ENCODE measurements at regions not wholly inside any gene's neighbourhood (a gene's known extent, or its start where the extent isn't known, plus 50 kb on each side); places are given as distances from the start of the nearest gene placed in this dataset.

- intact Hi-C loops (cut with DNase I) = no loop called here
- DNase-seq (ENCODE audit: low spot score) = no peak
These were observed 396.9 kb upstream of the NRP1 start for GRCh38 chr10:33731322-33731721.

DNA sequence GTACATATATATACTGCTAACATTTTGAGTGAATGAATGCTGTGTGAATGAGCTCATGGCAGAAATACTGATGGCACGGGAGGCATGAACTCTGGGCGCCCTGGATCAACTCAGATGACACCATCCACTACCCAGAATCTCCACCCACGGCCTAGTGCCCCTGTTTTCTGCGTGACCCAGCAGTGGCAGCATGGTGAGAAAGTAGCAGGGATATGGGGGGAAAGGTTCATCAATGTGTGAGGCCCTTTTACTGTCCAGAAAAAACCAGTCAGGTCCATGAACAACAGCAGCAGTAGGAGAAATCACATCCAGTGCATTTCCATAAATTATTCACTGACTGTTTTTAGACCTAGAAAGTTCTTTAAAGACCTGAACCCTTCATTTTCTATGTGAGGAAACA is 391.0 kb upstream of the NRP1 start:
- intact Hi-C loops (cut with DNase I) = no loop called here
- no peak for DNase-seq (ENCODE audit: low spot score)

DNA sequence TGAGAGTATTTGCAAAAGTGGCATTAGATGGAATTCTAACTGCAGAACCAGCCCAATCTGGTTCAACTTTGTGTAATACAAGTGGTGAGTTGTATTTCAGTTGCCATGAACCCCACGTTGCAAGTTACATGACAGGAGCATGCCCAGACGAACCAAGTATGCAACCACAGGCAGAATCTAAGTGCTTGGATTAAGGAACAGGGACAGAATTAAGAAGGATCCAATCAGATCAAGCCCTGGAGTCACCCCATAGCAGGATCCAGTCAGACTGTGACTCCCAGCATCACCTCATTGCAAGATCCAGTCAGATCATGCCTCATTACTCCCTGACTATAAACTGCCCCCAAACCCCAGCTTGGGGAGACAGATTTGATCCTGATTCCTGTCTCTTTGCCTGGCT is 388.7 kb upstream of the NRP1 start:
- no peak for DNase-seq (ENCODE audit: low spot score)
- intact Hi-C loops (cut with DNase I) = no loop called here

- no peak for DNase-seq (ENCODE audit: low spot score)
- intact Hi-C loops (cut with DNase I) = no loop called here
These were observed 387.6 kb upstream of the NRP1 start for GRCh38 chr10:33722067-33722466.

GRCh38 chr10:33721509-33721908 is 387.0 kb upstream of the NRP1 start:
- intact Hi-C loops (cut with DNase I) = no loop called here
- no peak for DNase-seq (ENCODE audit: low spot score)

GRCh38 chr10:33720161-33720560 is 385.7 kb upstream of the NRP1 start:
- no peak for DNase-seq (ENCODE audit: low spot score)
- intact Hi-C loops (cut with DNase I) = no loop called here

DNA sequence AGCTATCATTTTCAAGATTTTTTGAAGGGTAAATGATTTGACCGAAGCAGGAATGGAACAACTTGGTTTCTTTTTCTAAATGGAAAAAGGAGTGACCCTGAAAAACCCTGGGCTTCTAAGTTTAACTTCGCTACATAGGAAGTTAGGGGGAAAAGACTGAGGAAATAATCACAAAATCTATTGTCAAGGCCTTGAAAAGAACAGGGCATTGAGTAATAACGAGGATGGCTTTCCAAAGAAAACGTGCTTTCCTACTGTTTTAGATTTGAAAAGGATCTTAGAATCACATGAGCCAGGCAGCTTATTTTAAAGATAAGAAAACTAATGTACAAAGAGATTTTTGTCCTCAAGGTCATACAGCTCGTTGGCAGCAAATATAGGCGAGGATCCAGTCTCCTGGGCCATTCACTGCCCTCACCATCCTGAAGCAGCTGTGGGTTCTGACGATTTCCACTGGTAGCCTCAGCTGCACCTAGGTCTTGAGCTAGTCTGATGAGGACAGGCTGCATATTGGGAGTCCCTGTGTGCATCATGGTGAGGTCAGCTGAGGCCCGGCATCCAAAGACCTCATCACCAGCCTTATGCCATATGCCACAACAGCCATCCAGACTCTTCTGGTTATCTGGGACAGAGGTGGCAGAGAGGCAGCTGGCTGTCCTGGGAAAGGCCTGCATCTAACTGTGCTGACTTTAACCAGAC is 384.7 kb upstream of the NRP1 start:
- intact Hi-C loops (cut with DNase I) = no loop called here
- no peak for DNase-seq (ENCODE audit: low spot score)

- intact Hi-C loops (cut with DNase I) = no loop called here
- no peak for DNase-seq (ENCODE audit: low spot score)
These were observed 382.2 kb upstream of the NRP1 start for GRCh38 chr10:33716501-33717267.

DNA sequence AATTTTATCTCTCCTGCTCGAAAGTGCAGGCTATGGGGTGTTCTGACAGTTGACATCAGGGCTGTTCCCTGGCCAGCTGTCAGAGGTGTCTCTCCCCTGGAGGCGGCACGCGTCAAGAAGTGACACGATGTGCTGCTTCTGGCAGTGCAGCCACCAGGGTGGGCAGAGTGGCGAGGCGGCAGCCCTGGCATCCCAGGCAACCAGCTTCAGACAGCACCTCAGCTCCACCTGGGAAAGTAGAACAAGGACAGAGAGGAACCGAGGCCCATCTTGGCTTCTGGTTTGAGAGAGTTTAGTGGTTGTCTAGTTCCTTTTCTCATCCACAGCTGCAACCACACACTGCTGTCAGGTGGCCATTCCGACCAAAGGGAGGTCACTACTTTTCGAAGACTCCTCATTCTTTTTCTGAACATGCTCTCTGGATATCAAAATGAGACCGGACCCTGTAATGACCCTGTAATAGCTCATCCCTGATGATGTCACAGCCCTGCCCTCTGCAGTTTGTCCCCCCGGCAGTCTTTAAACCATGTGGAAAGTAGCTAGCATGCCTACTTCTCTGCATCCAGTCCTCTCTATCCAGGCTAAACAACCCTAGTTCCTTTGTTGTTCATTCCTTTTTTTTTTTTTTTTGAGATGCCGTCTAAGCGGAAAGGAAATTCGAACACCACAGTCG is 381.0 kb upstream of the NRP1 start:
- DNase-seq (ENCODE audit: low spot score) = no peak
- intact Hi-C loops (cut with DNase I) = no loop called here

GRCh38 chr10:33712825-33713224 is 378.4 kb upstream of the NRP1 start:
- DNase-seq (ENCODE audit: low spot score) = no peak

GRCh38 chr10:33710006-33710405 is 375.5 kb upstream of the NRP1 start:
- intact Hi-C loops (cut with DNase I) = no loop called here

More at GRCh38 chr10:33712825-33713224, 378.4 kb upstream of the NRP1 start:
- intact Hi-C loops (cut with DNase I) = no loop called here

DNA sequence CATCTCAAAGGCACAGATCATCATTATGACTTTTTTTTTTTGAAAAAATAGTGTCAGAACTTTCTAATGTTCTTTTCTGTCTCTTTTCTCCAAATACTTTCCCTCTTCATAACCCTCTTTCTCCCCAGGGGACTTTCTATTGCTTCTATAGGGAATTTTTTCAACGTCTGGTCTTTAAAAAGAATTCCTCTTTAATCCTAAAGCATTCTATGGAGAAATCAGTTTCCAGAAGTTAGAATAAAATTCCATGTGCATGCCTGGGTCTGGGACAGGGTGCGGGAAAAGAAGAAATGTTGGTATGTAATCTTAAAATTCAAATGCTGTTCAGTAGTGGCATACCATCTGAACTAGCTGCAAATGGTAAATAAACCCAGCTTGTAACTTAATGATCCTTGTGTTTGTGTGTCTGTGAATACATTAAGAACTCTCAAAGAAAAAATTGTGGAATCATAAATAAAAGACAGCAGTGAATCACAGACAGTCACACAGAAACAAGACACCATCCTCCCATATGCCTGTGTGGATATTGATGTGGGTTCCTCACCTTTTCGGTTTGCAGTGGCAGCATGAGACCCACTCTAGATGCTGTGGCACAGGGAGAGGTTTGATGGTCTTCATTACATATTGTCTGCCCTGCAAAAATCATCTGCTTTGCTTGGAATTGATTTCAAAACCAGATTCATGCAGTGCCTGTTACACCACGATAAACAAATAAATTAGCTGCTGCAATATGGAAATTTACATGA is 374.7 kb upstream of the NRP1 start:
- DNase-seq (ENCODE audit: low spot score) = no peak
- intact Hi-C loops (cut with DNase I) = loop anchor here (5.0 kb wide), 1 partner anchor 372 kb away; no protein-coding TSS in a partner anchor

More at GRCh38 chr10:33710006-33710405, 375.5 kb upstream of the NRP1 start:
- no peak for DNase-seq (ENCODE audit: low spot score)

- no peak for DNase-seq (ENCODE audit: low spot score)
- intact Hi-C loops (cut with DNase I) = loop anchor here (5.0 kb wide), 1 partner anchor 371 kb away; no protein-coding TSS in a partner anchor
These were observed 374.1 kb upstream of the NRP1 start for GRCh38 chr10:33708561-33708960.

GRCh38 chr10:33706746-33707145 is 372.3 kb upstream of the NRP1 start:
- intact Hi-C loops (cut with DNase I) = loop anchor here (5.0 kb wide), 1 partner anchor 369 kb away; no protein-coding TSS in a partner anchor
- no peak for DNase-seq (ENCODE audit: low spot score)

DNA sequence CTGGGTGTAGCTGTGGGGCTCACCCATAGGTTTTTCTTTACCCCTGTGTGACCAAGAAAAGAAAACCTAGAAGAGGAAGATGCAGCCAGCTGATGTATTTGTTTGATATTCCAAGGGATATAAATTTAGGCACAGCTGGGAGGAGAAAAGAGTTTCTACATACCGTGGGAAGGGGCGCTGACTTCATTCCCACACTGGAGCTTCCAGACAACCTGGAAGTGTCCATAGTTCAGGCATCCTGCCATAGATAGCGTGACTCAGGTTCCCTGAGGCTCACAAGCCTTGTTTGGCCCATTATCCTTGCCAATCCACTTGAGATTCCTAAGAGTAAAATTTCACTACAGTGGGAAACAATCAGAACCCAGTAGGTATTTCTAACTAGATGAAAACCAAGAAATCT is 371.7 kb upstream of the NRP1 start:
- intact Hi-C loops (cut with DNase I) = loop anchor here (5.0 kb wide), 1 partner anchor 369 kb away; no protein-coding TSS in a partner anchor
- no peak for DNase-seq (ENCODE audit: low spot score)

GRCh38 chr10:33704214-33704830 is 369.9 kb upstream of the NRP1 start:
- intact Hi-C loops (cut with DNase I) = no loop called here

GRCh38 chr10:33703501-33704213 is 369.2 kb upstream of the NRP1 start:
- no peak for DNase-seq (ENCODE audit: low spot score)
- intact Hi-C loops (cut with DNase I) = no loop called here

More at GRCh38 chr10:33704214-33704830, 369.9 kb upstream of the NRP1 start:
- no peak for DNase-seq (ENCODE audit: low spot score)

- DNase-seq (ENCODE audit: low spot score) = no peak
- intact Hi-C loops (cut with DNase I) = no loop called here
These were observed 363.6 kb upstream of the NRP1 start for GRCh38 chr10:33698033-33698432.

- no peak for DNase-seq (ENCODE audit: low spot score)
- intact Hi-C loops (cut with DNase I) = no loop called here
These were observed 362.5 kb upstream of the NRP1 start for GRCh38 chr10:33697016-33697415.

Data from cardiac septum (tissue), 1 donor.